Endothelial cell of umbilical vein (primary cell): ENCODE measurements at regions not wholly inside any gene's neighbourhood (a gene's known extent, or its start where the extent isn't known, plus 50 kb on each side); places are given as distances from the start of the nearest gene placed in this dataset.

Experiments used
- BruUV-seq: library from RNA; stranded (reverse); fragments of 400-500 nt; replicated peaks from 2 replicates; lab custom pipeline; 2021; lab: Mats Ljungman, UMichigan
- CTCF ChIA-PET: fragments of 300-600, 350-600 bp; sonication (Branson Sonifier 250); formaldehyde crosslinking; loops from one replicate; lab custom pipeline; 2021; ENCODE audit warnings: antibody characterized with exemption, inconsistent platforms; lab: Charles Lee
- POLR2A ChIA-PET: fragments of 300-600, 350-600 bp; sonication (Branson Sonifier 250); formaldehyde crosslinking; loops from one replicate; lab custom pipeline; 2021; ENCODE audit warnings: antibody characterized with exemption, inconsistent platforms; lab: Charles Lee
- DNase-seq: peaks from one replicate; pipeline ENCODE4 v3.0.0-alpha.2; 2011; ENCODE audit warnings: low read depth, low spot score
- FAIRE-seq: peaks from 2 replicates; lab custom pipeline; 2011; peaks lifted over from hg19 to GRCh38; lab: Jason Lieb, UNC
- H2AFZ ChIP-seq: 2 replicates; pipeline ENCODE4 v1.6.0; 2012; ENCODE audit warnings: low read depth, low read length, control low read depth, inconsistent platforms
- H3K27ac ChIP-seq: 2 replicates; pipeline ENCODE4 v1.5.1; 2011; ENCODE audit warnings: low read depth, mild to moderate bottlenecking, control low read depth, low read length, moderate library complexity; ENCODE audit not compliant: insufficient read depth
- H3K27me3 ChIP-seq, 2 experiments: 2 replicates each; pipeline versions ENCODE4 v1.6.0 to v1.6.1; 2011; ENCODE audit warnings: low read length in 2 of 2, mixed read lengths in 1 of 2; ENCODE audit not compliant: control insufficient read depth in 2 of 2, insufficient read depth in 2 of 2
- H3K36me3 ChIP-seq, 2 experiments: 2 replicates in 1 of 2; 3 replicates in 1 of 2; pipeline ENCODE4 v1.5.1; 2011; ENCODE audit warnings: low read length in 2 of 2, mild to moderate bottlenecking in 1 of 2, moderate library complexity in 1 of 2; ENCODE audit not compliant: control insufficient read depth in 2 of 2, insufficient read depth in 2 of 2; ENCODE audit errors: extremely low read depth in 1 of 2
- H3K4me1 ChIP-seq: 3 replicates; pipeline ENCODE4 v1.5.1; 2011; ENCODE audit warnings: mild to moderate bottlenecking, low read length; ENCODE audit not compliant: control insufficient read depth, insufficient read depth; ENCODE audit errors: extremely low read depth
- H3K4me2 ChIP-seq: 2 replicates; pipeline ENCODE4 v1.6.1; 2011; ENCODE audit warnings: low read length, control low read depth, mixed read lengths; ENCODE audit not compliant: insufficient read depth
- H3K4me3 ChIP-seq, 3 experiments: fragments of 200-600 bp in 1 of 3; sonication (generic), shearing (Covaris generic) in 1 of 3; replicated peaks in 1 of 3; 2 replicates each; pipeline ENCODE4 v1.5.1; 2011 to 2016; ENCODE audit warnings: control low read depth in 3 of 3, low read length in 3 of 3, mild to moderate bottlenecking in 2 of 3, inconsistent platforms in 1 of 3, low read depth in 1 of 3, moderate library complexity in 1 of 3; ENCODE audit not compliant: insufficient read depth in 1 of 3
- H3K79me2 ChIP-seq: 2 replicates; pipeline ENCODE4 v1.6.0; 2012; ENCODE audit warnings: low read length, inconsistent platforms; ENCODE audit not compliant: control insufficient read depth, insufficient read depth
- H3K9ac ChIP-seq: replicated peaks from 2 replicates; pipeline ENCODE3; 2011; ENCODE audit warnings: low read length, control low read depth; ENCODE audit not compliant: insufficient read depth; ENCODE audit errors: extremely low read depth
- H3K9me1 ChIP-seq: replicated peaks from 3 replicates; pipeline ENCODE4 v1.6.0; 2011; ENCODE audit warnings: mild to moderate bottlenecking, low read length; ENCODE audit not compliant: control insufficient read depth, insufficient read depth; ENCODE audit errors: extremely low read depth
- H3K9me3 ChIP-seq: replicated peaks from 2 replicates; pipeline ENCODE4 v1.5.1; 2012; ENCODE audit warnings: low read length, inconsistent platforms; ENCODE audit not compliant: control insufficient read depth, insufficient read depth
- H4K20me1 ChIP-seq: replicated peaks from 2 replicates; pipeline ENCODE3; 2011; ENCODE audit warnings: mild to moderate bottlenecking, low read length; ENCODE audit not compliant: control insufficient read depth, insufficient read depth; ENCODE audit errors: extremely low read depth
- CTCF ChIP-seq, 2 donors: IDR thresholded peaks; 1 replicate in 1 of 2; 2 replicates in 1 of 2; pipeline ENCODE4 v1.5.1; 2011; ENCODE audit warnings: low read length in 2 of 2, mild to moderate bottlenecking in 2 of 2, moderate library complexity in 2 of 2, control low read depth in 1 of 2, inconsistent platforms in 1 of 2, low read depth in 1 of 2; ENCODE audit not compliant: insufficient read depth in 1 of 2; ENCODE audit errors: extremely low read depth in 1 of 2
- EZH2 ChIP-seq: IDR thresholded peaks from 2 replicates; pipeline ENCODE4 v1.6.1; 2012; ENCODE audit warnings: borderline replicate concordance, low read depth, mild to moderate bottlenecking, moderate library complexity, low read length, inconsistent platforms; ENCODE audit not compliant: severe bottlenecking
- FOS ChIP-seq: IDR thresholded peaks from 2 replicates; pipeline ENCODE4 v1.6.1; 2011; ENCODE audit warnings: mild to moderate bottlenecking, low read length, moderate library complexity, borderline replicate concordance; ENCODE audit not compliant: insufficient read depth
- GATA2 ChIP-seq: IDR thresholded peaks from 2 replicates; pipeline ENCODE4 v1.7.0; 2011; ENCODE audit warnings: low read depth, mild to moderate bottlenecking, moderate library complexity, mixed read lengths, low read length; ENCODE audit not compliant: insufficient read length, insufficient read depth
- JUN ChIP-seq: IDR thresholded peaks from 2 replicates; pipeline ENCODE4 v1.6.1; 2011; ENCODE audit warnings: borderline replicate concordance, low read depth; ENCODE audit not compliant: insufficient read length, insufficient read depth
- POLR2A ChIP-seq: IDR thresholded peaks from 2 replicates; pipeline ENCODE4 v1.6.1; 2012; ENCODE audit warnings: low read depth, mild to moderate bottlenecking, control low read depth, low read length
- POLR2AphosphoS5 ChIP-seq: IDR thresholded peaks from 2 replicates; pipeline ENCODE4 v1.6.1; 2012; ENCODE audit warnings: low read depth, mild to moderate bottlenecking, control low read depth, low read length, moderate library complexity; ENCODE audit not compliant: insufficient read depth
- dilution Hi-C: fragments of 300-500 bp; cut with MboI; formaldehyde crosslinking; loops from one replicate; pipeline ENCODE4 v1.15.0; 2019; ENCODE audit warnings: low sequenced_read_pairs; ENCODE audit not compliant: extremely low pct_ligation_motif_present
- intact Hi-C: fragments of 100-400 bp; cut with micrococcal nuclease; formaldehyde crosslinking; loops from one replicate; pipeline ENCODE4 v1.10.0; 2022

DNA sequence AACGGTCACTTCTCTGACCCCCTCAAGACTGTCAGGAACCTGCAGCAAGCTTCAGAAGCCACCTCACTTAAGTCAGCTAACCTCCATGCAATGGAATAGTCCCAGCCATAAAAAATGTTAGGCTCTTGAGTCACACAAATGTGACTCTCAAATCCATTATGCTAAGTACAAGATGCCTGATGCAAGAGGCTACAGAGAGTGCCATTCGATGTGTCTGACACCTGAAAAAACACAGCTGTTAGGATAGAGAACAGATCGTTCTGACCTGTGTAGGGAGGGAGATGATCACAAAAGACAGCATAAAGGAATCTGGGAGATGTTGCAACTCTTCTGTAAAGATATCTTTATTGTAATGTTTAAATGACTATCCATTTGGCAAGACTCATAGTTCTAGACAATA lies 712.4 kb downstream of the TBC1D22A start:
- POLR2A ChIA-PET = no interaction called here
- CTCF ChIA-PET = no interaction called here

More for the DNA sequence above, 712.4 kb downstream of the TBC1D22A start:
- Histone ChIP-seq H3K36me3 (no peaks in the 10 kb centered on the region), H3K9me1 (no peaks in the 10 kb centered on the region), H3K4me3 (no peak overlapping the region), H4K20me1 (no peaks in the 10 kb centered on the region), H3K9ac (no peak overlapping the region), H3K4me1 (no peaks in the 10 kb centered on the region), H3K4me2 (no peak overlapping the region), H3K9me3 (no peaks in the 10 kb centered on the region), H3K27ac (no peak overlapping the region), H3K79me2 (no peaks in the 10 kb centered on the region), H3K27me3 (no peaks in the 10 kb centered on the region), H2AFZ (no peak overlapping the region)
- intact Hi-C loops (no loop called here), dilution Hi-C loops (no loop called here)
- DNase-seq (no peak), FAIRE-seq (no peak)
- no peak for TF ChIP-seq POLR2AphosphoS5
- TF ChIP-seq EZH2 = no peak
- TF ChIP-seq GATA2 = no peak
- no peak for TF ChIP-seq POLR2A
- no peak for TF ChIP-seq JUN
- TF ChIP-seq FOS = no peak
- no peak for TF ChIP-seq CTCF (IDR thresholded peaks at IDR 0.05; ENCODE audit: extremely low read depth in 1 of 2, insufficient read depth in 1 of 2, low read depth in 1 of 2, low read length in 2 of 2)
- BruUV-seq = no TSS peak
